ENCODE measurements at regions not wholly inside any gene's neighbourhood (a gene's known extent, or its start where the extent isn't known, plus 50 kb on each side); places are given as distances from the start of the nearest gene placed in this dataset.

DNA sequence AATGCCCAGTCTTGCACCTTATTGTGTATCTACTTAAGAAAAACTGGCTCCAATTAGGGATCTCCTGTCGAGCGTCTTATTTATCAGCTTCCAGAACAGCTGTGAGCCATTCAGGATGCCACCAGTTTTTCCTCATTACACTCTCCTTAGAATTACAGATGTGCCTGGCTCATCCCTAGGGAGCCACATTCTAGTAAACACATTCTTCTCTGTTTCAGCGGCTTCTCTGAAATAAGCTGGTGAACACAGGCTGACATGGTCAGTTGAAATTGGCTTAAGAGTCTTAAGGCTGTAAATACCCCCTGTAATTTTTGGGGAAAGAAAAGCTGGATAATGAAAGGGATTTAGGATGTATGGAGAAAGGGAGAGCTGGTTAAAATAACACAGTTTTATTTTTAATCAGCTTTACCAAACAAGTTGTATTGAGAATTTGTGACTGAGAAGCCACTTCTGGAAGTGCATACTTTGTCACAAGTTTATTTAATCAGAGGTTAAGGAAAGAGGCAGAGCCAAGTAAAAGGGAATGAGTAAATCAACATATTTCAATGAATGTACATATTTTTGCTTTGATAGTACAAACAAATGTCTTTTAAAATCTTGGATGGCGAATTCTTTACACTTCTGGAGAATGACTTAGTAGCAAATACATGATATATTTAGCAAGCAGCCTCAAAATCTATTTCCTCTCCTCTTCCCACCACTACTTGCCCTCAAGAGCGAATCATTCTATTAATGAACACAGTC, 562.0 kb upstream of the GOT2 start:
- CTCF ChIA-PET, result no interaction called here
- Histone ChIP-seq H3K4me1 (ENCODE audit: control extremely low read depth in 1 of 4, control insufficient read depth in 4 of 4, insufficient read depth in 4 of 4, low read length in 3 of 4) (no peaks in the 10 kb centered on the region), H3K27ac (ENCODE audit: insufficient read depth in 1 of 2, low read depth in 1 of 2, low read length in 2 of 2, poor library complexity in 1 of 2, severe bottlenecking in 2 of 2) (no peak overlapping the region), H3K4me3 (ENCODE audit: control insufficient read depth in 1 of 7, extremely low read depth in 1 of 7, insufficient read depth in 4 of 7, low read depth in 2 of 7, low read length in 6 of 7) (no peak overlapping the region), H3K36me3 (ENCODE audit: control insufficient read depth in 4 of 4, insufficient read depth in 4 of 4, low read length in 3 of 4) (no peaks in the 10 kb centered on the region), H3K9me3 (ENCODE audit: control extremely low read depth in 1 of 5, control insufficient read depth in 4 of 5, insufficient read depth in 2 of 5, low read depth in 1 of 5, low read length in 4 of 5) (no peaks in the 10 kb centered on the region), H3K27me3 (replicated peaks in 2 of 5; ENCODE audit: control insufficient read depth in 4 of 5, insufficient read depth in 5 of 5, low read length in 4 of 5) (peaks cover 0 to 2% (median 0%) of the 10 kb centered on the region in 5 experiments)
- POLR2A ChIA-PET, result no interaction called here
- no CpG with 5 or more reads among the region's 5 CpGs for WGBS (ENCODE audit: insufficient coverage)
- no peak for DNase-seq

DNA sequence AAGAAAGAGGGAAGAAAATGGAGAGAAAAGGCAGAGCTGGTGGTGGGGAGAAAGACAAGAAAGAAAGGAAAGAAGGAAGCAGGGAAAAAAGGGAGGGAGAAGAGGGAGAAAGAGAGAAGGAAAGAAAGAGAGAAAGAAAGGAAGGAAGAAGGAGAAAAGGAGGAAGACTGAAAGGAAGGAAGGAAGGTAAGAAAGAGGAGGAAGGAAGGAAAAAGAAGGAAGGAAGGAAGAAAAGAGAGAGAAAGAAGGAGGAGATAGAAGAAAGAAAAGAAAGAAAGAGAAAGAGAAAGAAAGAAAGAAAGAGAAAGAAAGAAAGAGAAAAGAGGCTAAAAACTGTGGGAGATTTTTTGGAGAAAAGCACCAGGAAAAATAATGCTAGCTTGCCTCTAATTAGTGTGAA, 561.4 kb upstream of the GOT2 start:
- Histone ChIP-seq H3K4me3 (ENCODE audit: control insufficient read depth in 1 of 7, extremely low read depth in 1 of 7, insufficient read depth in 4 of 7, low read depth in 2 of 7, low read length in 6 of 7) (no peak overlapping the region), H3K4me1 (ENCODE audit: control extremely low read depth in 1 of 4, control insufficient read depth in 4 of 4, insufficient read depth in 4 of 4, low read length in 3 of 4) (no peaks in the 10 kb centered on the region), H3K27ac (ENCODE audit: insufficient read depth in 1 of 2, low read depth in 1 of 2, low read length in 2 of 2, poor library complexity in 1 of 2, severe bottlenecking in 2 of 2) (no peak overlapping the region), H3K9me3 (ENCODE audit: control extremely low read depth in 1 of 5, control insufficient read depth in 4 of 5, insufficient read depth in 2 of 5, low read depth in 1 of 5, low read length in 4 of 5) (no peaks in the 10 kb centered on the region), H3K36me3 (ENCODE audit: control insufficient read depth in 4 of 4, insufficient read depth in 4 of 4, low read length in 3 of 4) (no peaks in the 10 kb centered on the region), H3K27me3 (replicated peaks in 2 of 5; ENCODE audit: control insufficient read depth in 4 of 5, insufficient read depth in 5 of 5, low read length in 4 of 5) (peaks cover 0 to 2% (median 0%) of the 10 kb centered on the region in 5 experiments)
- ChIA-PET CTCF (no interaction called here), POLR2A (no interaction called here)
- DNase-seq, result no peak

DNA sequence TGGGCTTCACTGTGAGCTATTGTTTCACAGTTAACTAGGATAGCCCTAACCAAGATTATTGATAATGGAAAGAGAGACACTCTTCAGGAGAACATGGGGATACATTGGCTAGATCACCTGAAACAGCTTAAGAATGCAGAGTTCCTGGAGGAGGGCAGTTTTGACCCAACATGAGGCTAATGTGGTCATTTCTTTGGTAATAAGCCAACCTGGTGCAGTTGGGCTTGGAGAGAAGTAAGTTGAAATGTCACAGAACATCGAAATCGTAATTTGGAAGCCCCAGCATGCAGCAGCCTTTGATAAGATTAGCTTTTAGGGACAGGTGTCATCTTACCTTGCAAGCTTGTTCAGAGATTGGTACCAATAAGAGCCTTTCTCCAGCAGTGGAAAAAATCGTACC, 556.6 kb upstream of the GOT2 start:
- Histone ChIP-seq H3K9me3 (ENCODE audit: control extremely low read depth in 1 of 5, control insufficient read depth in 4 of 5, insufficient read depth in 2 of 5, low read depth in 1 of 5, low read length in 4 of 5) (no peaks in the 10 kb centered on the region), H3K27ac (ENCODE audit: insufficient read depth in 1 of 2, low read depth in 1 of 2, low read length in 2 of 2, poor library complexity in 1 of 2, severe bottlenecking in 2 of 2) (no peak overlapping the region), H3K4me1 (ENCODE audit: control extremely low read depth in 1 of 4, control insufficient read depth in 4 of 4, insufficient read depth in 4 of 4, low read length in 3 of 4) (no peaks in the 10 kb centered on the region), H3K36me3 (ENCODE audit: control insufficient read depth in 4 of 4, insufficient read depth in 4 of 4, low read length in 3 of 4) (no peaks in the 10 kb centered on the region), H3K4me3 (ENCODE audit: control insufficient read depth in 1 of 7, extremely low read depth in 1 of 7, insufficient read depth in 4 of 7, low read depth in 2 of 7, low read length in 6 of 7) (no peak overlapping the region), H3K27me3 (replicated peaks in 2 of 5; ENCODE audit: control insufficient read depth in 4 of 5, insufficient read depth in 5 of 5, low read length in 4 of 5) (peaks cover 0 to 2% (median 0%) of the 10 kb centered on the region in 5 experiments)
- POLR2A ChIA-PET, result no interaction called here
- DNase-seq, result no peak
- WGBS (ENCODE audit: insufficient coverage), result 100% methylated on average over 3 of the region's 3 CpGs
- CTCF ChIA-PET, result no interaction called here

GRCh38 chr16:59289151-59289550, 555.0 kb upstream of the GOT2 start:
- WGBS (ENCODE audit: insufficient coverage), result 91% methylated on average over 3 of the region's 3 CpGs
- Histone ChIP-seq H3K36me3 (ENCODE audit: control insufficient read depth in 4 of 4, insufficient read depth in 4 of 4, low read length in 3 of 4) (no peaks in the 10 kb centered on the region), H3K4me1 (ENCODE audit: control extremely low read depth in 1 of 4, control insufficient read depth in 4 of 4, insufficient read depth in 4 of 4, low read length in 3 of 4) (no peaks in the 10 kb centered on the region), H3K9me3 (ENCODE audit: control extremely low read depth in 1 of 5, control insufficient read depth in 4 of 5, insufficient read depth in 2 of 5, low read depth in 1 of 5, low read length in 4 of 5) (peaks cover 0 to 8% (median 0%) of the 10 kb centered on the region in 5 experiments), H3K27ac (ENCODE audit: insufficient read depth in 1 of 2, low read depth in 1 of 2, low read length in 2 of 2, poor library complexity in 1 of 2, severe bottlenecking in 2 of 2) (no peak overlapping the region), H3K27me3 (replicated peaks in 2 of 5; ENCODE audit: control insufficient read depth in 4 of 5, insufficient read depth in 5 of 5, low read length in 4 of 5) (peaks cover 0 to under 1% (median 0%) of the 10 kb centered on the region in 5 experiments), H3K4me3 (ENCODE audit: control insufficient read depth in 1 of 7, extremely low read depth in 1 of 7, insufficient read depth in 4 of 7, low read depth in 2 of 7, low read length in 6 of 7) (no peak overlapping the region)
- POLR2A ChIA-PET, result no interaction called here
- CTCF ChIA-PET, result no interaction called here
- no peak for DNase-seq

DNA sequence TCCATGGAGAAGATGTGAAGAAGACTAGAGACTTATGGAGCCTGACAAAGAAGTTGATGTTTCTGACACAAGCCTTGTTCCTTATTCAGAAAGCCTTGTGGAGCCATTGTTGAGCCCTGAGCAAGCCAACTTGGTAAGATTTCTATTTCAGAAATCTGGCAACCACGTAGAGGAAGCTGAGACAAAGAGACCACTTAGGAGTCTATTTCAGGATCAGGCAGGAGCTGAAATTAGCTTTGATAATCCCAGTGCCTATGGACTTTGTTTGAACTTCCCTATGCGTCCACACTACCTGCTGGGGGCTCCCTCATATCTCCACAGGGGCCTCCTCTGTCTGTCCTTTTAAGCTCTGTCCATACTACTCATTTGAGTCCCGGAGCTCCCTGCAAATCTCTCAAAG, 540.0 kb upstream of the GOT2 start:
- ChIA-PET POLR2A (no interaction called here), CTCF (no interaction called here)
- no peaks in the 10 kb centered on the region for H3K4me1 ChIP-seq (ENCODE audit: control extremely low read depth in 1 of 4, control insufficient read depth in 4 of 4, insufficient read depth in 4 of 4, low read length in 3 of 4)
- H3K36me3 ChIP-seq (ENCODE audit: control insufficient read depth in 4 of 4, insufficient read depth in 4 of 4, low read length in 3 of 4), result no peaks in the 10 kb centered on the region
- no peak overlapping the region for H3K27ac ChIP-seq (ENCODE audit: insufficient read depth in 1 of 2, low read depth in 1 of 2, low read length in 2 of 2, poor library complexity in 1 of 2, severe bottlenecking in 2 of 2)
- no peaks in the 10 kb centered on the region for H3K27me3 ChIP-seq (replicated peaks in 2 of 5; ENCODE audit: control insufficient read depth in 4 of 5, insufficient read depth in 5 of 5, low read length in 4 of 5)
- WGBS (ENCODE audit: insufficient coverage), result 73% methylated on average over 3 of the region's 3 CpGs
- DNase-seq, result no peak
- no peak overlapping the region for H3K4me3 ChIP-seq (ENCODE audit: control insufficient read depth in 1 of 7, extremely low read depth in 1 of 7, insufficient read depth in 4 of 7, low read depth in 2 of 7, low read length in 6 of 7)
- no peaks in the 10 kb centered on the region for H3K9me3 ChIP-seq (ENCODE audit: control extremely low read depth in 1 of 5, control insufficient read depth in 4 of 5, insufficient read depth in 2 of 5, low read depth in 1 of 5, low read length in 4 of 5)

- ChIA-PET CTCF (no interaction called here), POLR2A (no interaction called here)
These were observed 529.8 kb upstream of the GOT2 start for GRCh38 chr16:59263955-59264354.

GRCh38 chr16:59260892-59261291, 526.8 kb upstream of the GOT2 start:
- ChIA-PET CTCF (interaction anchor here (1.1 to 1.5 kb wide), 2 partner anchors 14 to 410 kb away, joined by 3 read pairs; no protein-coding TSS in a partner anchor), POLR2A (no interaction called here)
- H3K4me1 ChIP-seq (ENCODE audit: control extremely low read depth in 1 of 4, control insufficient read depth in 4 of 4, insufficient read depth in 4 of 4, low read length in 3 of 4), result peaks cover 10 to 18% (median 17%) of the 10 kb centered on the region in 4 experiments
- H3K4me3 ChIP-seq (ENCODE audit: control insufficient read depth in 1 of 7, extremely low read depth in 1 of 7, insufficient read depth in 4 of 7, low read depth in 2 of 7, low read length in 6 of 7), result no peak overlapping the region
- H3K27me3 ChIP-seq (replicated peaks in 2 of 5; ENCODE audit: control insufficient read depth in 4 of 5, insufficient read depth in 5 of 5, low read length in 4 of 5), result no peaks in the 10 kb centered on the region
- H3K36me3 ChIP-seq (ENCODE audit: control insufficient read depth in 4 of 4, insufficient read depth in 4 of 4, low read length in 3 of 4), result no peaks in the 10 kb centered on the region
- no peaks in the 10 kb centered on the region for H3K9me3 ChIP-seq (ENCODE audit: control extremely low read depth in 1 of 5, control insufficient read depth in 4 of 5, insufficient read depth in 2 of 5, low read depth in 1 of 5, low read length in 4 of 5)
- WGBS (ENCODE audit: insufficient coverage), result no CpG with 5 or more reads among the region's 4 CpGs
- no peak overlapping the region for H3K27ac ChIP-seq (ENCODE audit: insufficient read depth in 1 of 2, low read depth in 1 of 2, low read length in 2 of 2, poor library complexity in 1 of 2, severe bottlenecking in 2 of 2)
- DNase-seq, result no peak

More at GRCh38 chr16:59263955-59264354, 529.8 kb upstream of the GOT2 start:
- Histone ChIP-seq H3K36me3 (ENCODE audit: control insufficient read depth in 4 of 4, insufficient read depth in 4 of 4, low read length in 3 of 4) (no peaks in the 10 kb centered on the region), H3K27me3 (replicated peaks in 2 of 5; ENCODE audit: control insufficient read depth in 4 of 5, insufficient read depth in 5 of 5, low read length in 4 of 5) (no peaks in the 10 kb centered on the region), H3K9me3 (ENCODE audit: control extremely low read depth in 1 of 5, control insufficient read depth in 4 of 5, insufficient read depth in 2 of 5, low read depth in 1 of 5, low read length in 4 of 5) (no peaks in the 10 kb centered on the region), H3K4me3 (ENCODE audit: control insufficient read depth in 1 of 7, extremely low read depth in 1 of 7, insufficient read depth in 4 of 7, low read depth in 2 of 7, low read length in 6 of 7) (no peak overlapping the region), H3K27ac (ENCODE audit: insufficient read depth in 1 of 2, low read depth in 1 of 2, low read length in 2 of 2, poor library complexity in 1 of 2, severe bottlenecking in 2 of 2) (no peak overlapping the region), H3K4me1 (ENCODE audit: control extremely low read depth in 1 of 4, control insufficient read depth in 4 of 4, insufficient read depth in 4 of 4, low read length in 3 of 4) (peaks cover 10 to 15% (median 15%) of the 10 kb centered on the region in 4 experiments)
- no peak for DNase-seq
- WGBS (ENCODE audit: insufficient coverage), result no CpG with 5 or more reads among the region's 4 CpGs

Measured in common myeloid progenitor, CD34-positive (primary cell).